ENCODE measurements at regions not wholly inside any gene's neighbourhood (a gene's known extent, or its start where the extent isn't known, plus 50 kb on each side); places are given as distances from the start of the nearest gene placed in this dataset.
A peak's percentile ranks its signal among the peaks of the same experiment; 100 is the strongest.

DNA sequence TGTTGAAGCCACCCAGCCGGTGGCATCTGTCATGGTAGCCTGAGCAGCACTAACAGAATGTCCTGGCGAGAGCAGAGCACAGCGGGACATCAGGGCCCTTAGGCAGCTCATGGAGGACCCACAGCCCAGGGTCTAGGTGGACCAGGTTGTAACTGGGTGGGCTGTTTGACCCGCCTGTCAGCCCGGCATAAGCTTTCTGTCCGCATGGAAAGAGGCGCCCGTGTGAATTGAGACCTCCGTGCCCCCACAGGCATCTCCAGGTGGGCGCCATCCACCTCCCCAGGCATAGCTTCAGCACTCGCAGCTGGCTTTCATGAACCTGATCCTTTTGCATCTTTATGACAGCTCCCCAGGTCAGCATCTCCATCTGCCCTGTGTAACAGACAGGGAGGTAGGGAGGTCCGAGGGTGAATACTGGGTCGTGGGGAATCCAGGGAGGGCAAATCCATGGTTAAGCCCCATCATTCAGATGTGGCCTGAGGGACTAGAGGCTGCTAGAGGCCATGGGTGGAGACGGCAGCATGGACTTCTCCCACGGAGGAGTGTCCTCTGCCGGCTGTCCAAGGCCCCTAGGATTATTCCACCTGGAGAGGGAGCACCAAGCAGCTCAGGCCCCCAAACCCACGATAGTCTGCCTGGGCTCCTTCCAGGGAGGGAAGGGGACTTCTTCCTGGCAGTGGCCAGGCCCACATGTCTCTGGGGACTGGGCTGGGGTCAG, 371.6 kb upstream of the MKI67 start:
- DNase-seq (no peak), ATAC-seq (no peak)
- no peaks in the 10 kb centered on the region for H3K9me3 ChIP-seq
- intact Hi-C loops (cut with DNase I) = no loop called here
- no peaks in the 10 kb centered on the region for H3K27me3 ChIP-seq
- H3K27ac ChIP-seq = no peak overlapping the region
- 47% methylated on average over 4 of the region's 17 CpGs for WGBS (ENCODE audit: insufficient coverage, low coverage, low lambda C conversion rate, missing lambda C conversion rate)
- H3K4me1 ChIP-seq = no peaks in the 10 kb centered on the region
- H3K4me3 ChIP-seq = no peak overlapping the region
- TF ChIP-seq, protein P1, sequence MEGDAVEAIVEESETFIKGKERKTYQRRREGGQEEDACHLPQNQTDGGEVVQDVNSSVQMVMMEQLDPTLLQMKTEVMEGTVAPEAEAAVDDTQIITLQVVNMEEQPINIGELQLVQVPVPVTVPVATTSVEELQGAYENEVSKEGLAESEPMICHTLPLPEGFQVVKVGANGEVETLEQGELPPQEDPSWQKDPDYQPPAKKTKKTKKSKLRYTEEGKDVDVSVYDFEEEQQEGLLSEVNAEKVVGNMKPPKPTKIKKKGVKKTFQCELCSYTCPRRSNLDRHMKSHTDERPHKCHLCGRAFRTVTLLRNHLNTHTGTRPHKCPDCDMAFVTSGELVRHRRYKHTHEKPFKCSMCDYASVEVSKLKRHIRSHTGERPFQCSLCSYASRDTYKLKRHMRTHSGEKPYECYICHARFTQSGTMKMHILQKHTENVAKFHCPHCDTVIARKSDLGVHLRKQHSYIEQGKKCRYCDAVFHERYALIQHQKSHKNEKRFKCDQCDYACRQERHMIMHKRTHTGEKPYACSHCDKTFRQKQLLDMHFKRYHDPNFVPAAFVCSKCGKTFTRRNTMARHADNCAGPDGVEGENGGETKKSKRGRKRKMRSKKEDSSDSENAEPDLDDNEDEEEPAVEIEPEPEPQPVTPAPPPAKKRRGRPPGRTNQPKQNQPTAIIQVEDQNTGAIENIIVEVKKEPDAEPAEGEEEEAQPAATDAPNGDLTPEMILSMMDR (IDR thresholded peaks at IDR 0.05) = no peak
- TF ChIP-seq POLR2A (IDR thresholded peaks at IDR 0.05) = no peak
- H3K36me3 ChIP-seq = no peaks in the 10 kb centered on the region

DNA sequence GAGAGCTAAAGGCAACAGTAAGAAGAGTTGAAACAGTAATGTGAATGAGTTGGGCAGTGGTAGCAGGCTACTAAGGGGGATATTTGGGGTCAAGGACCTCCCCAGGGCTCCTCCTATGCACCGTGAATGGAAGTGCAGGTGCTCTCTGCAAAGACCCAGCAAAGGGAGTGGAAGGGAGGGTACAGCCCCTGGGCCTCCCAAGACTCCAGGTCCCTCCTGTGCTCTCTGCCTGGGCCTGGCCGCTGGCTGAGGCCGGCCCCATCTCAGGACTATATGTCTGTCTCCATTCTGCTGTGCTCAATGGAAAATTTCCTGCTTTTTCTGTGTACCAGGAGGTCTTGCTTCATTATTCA, 372.1 kb upstream of the MKI67 start:
- no peak overlapping the region for H3K4me3 ChIP-seq
- no peaks in the 10 kb centered on the region for H3K36me3 ChIP-seq
- intact Hi-C loops (cut with DNase I) = no loop called here
- 59% methylated on average over 3 of the region's 3 CpGs for WGBS (ENCODE audit: insufficient coverage, low coverage, low lambda C conversion rate, missing lambda C conversion rate)
- ATAC-seq (no peak), DNase-seq (peak in 1 of 3 donors; percentile 27)
- no peaks in the 10 kb centered on the region for H3K9me3 ChIP-seq
- H3K27ac ChIP-seq = no peak overlapping the region
- H3K4me1 ChIP-seq = no peaks in the 10 kb centered on the region
- TF ChIP-seq POLR2A (IDR thresholded peaks at IDR 0.05) = no peak
- no peaks in the 10 kb centered on the region for H3K27me3 ChIP-seq

DNA sequence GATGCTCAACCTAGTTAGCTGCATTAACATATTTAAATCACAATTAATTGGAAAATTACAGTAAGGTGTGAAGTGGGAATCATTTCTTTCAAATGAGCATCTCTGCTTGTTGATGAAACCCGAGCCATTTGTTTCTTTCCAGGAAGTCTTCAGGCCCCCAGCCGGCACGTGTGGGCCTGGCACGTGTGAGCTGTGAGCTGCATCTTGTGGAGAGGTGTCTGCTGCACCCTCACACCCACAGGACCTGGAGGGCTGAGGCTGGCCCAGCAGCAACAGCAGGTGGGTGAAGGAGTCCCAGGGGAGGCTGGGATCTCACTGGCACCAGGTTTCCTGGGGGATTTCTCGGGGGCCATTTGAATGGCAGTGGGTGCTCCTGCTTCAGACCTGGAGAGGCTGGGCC, 372.5 kb upstream of the MKI67 start:
- no peaks in the 10 kb centered on the region for H3K36me3 ChIP-seq
- H3K27ac ChIP-seq = no peak overlapping the region
- no peak for TF ChIP-seq POLR2A (IDR thresholded peaks at IDR 0.05)
- TF ChIP-seq, protein P1 (IDR thresholded peaks at IDR 0.05) = no peak
- no peak overlapping the region for H3K4me3 ChIP-seq
- intact Hi-C loops (cut with DNase I) = no loop called here
- H3K4me1 ChIP-seq = no peaks in the 10 kb centered on the region
- ATAC-seq = no peak
- WGBS (ENCODE audit: insufficient coverage, low coverage, low lambda C conversion rate, missing lambda C conversion rate) = 67% methylated on average over 1 of the region's 5 CpGs
- H3K9me3 ChIP-seq = no peaks in the 10 kb centered on the region
- H3K27me3 ChIP-seq = no peaks in the 10 kb centered on the region
- DNase-seq = peak in 1 of 3 donors; percentile 30

DNA sequence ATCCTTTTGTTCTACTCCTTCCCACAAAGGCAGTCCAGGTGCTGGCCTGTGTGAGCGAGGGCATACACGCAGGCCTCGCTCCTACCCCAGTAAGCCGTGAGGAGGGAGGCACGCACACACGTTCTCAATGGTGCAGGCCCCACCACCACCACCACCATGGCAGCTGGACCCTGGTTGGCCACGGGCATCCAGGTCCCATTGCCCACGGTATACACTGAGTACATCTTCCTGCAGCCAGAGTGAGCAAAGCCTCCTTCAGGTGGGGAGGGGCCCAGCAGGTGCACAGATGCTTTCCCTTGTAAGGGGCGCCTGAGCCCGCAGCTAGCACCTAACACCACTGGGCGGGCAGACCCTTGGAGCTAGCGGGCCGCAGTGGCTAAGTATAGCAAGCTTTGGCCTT, 373.3 kb upstream of the MKI67 start:
- Histone ChIP-seq H3K4me3 (no peak overlapping the region), H3K36me3 (no peaks in the 10 kb centered on the region), H3K4me1 (no peaks in the 10 kb centered on the region), H3K27me3 (no peaks in the 10 kb centered on the region), H3K9me3 (no peaks in the 10 kb centered on the region), H3K27ac (no peak overlapping the region)
- DNase-seq (peak in 1 of 3 donors; percentile 33), ATAC-seq (no peak)
- 60% methylated on average over 4 of the region's 13 CpGs for WGBS (ENCODE audit: insufficient coverage, low coverage, low lambda C conversion rate, missing lambda C conversion rate)
- intact Hi-C loops (cut with DNase I) = no loop called here
- TF ChIP-seq, protein P1 (IDR thresholded peaks at IDR 0.05) = no peak
- TF ChIP-seq POLR2A (IDR thresholded peaks at IDR 0.05) = no peak

DNA sequence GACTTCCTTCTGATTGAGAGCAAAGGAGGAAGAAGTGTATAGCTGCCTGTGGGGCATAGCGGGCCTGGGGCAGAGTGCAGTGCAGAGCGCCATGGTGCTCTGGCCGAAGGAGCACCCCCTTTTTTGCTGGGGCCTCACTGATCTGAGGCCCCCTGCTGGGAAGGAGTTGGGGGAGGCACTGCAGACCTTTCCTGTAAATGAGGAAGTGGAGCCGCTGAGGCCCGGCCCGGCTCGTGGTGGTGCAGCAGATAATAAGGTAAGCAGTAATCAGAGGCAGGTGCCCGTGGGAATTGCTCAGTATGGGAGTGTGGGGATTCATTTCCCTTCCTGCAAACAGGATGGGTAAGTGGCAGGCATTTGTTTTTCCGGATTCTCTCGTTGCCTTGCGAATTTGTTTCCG, 373.7 kb upstream of the MKI67 start:
- Histone ChIP-seq H3K27me3 (no peaks in the 10 kb centered on the region), H3K4me3 (no peak overlapping the region), H3K27ac (no peak overlapping the region), H3K36me3 (no peaks in the 10 kb centered on the region), H3K4me1 (no peaks in the 10 kb centered on the region), H3K9me3 (no peaks in the 10 kb centered on the region)
- intact Hi-C loops (cut with DNase I) = no loop called here
- 84% methylated on average over 7 of the region's 12 CpGs for WGBS (ENCODE audit: insufficient coverage, low coverage, low lambda C conversion rate, missing lambda C conversion rate)
- peak in 1 of 3 donors; percentile 25 for DNase-seq
- TF ChIP-seq, protein P1 (IDR thresholded peaks at IDR 0.05) = no peak
- TF ChIP-seq POLR2A (IDR thresholded peaks at IDR 0.05) = no peak
- ATAC-seq = no peak
